Cardiac muscle cell (in vitro differentiated cells and primary cell): ENCODE measurements at regions not wholly inside any gene's neighbourhood (a gene's known extent, or its start where the extent isn't known, plus 50 kb on each side); places are given as distances from the start of the nearest gene placed in this dataset.

ENCODE experiments used
- DNase-seq, 2 donors: peaks; one replicate each; pipeline versions ENCODE4 v3.0.0 to v3.0.0-alpha.2; 2010 to 2017; ENCODE audit warnings: low read depth in 1 of 2, low spot score in 1 of 2
- H3K27ac ChIP-seq: fragments of 200-600 bp; sonication (generic); 2 replicates; pipeline ENCODE4 v1.5.1; 2016
- H3K27me3 ChIP-seq: fragments of 200-600 bp; sonication (generic); 2 replicates; pipeline ENCODE4 v1.6.0; 2016; ENCODE audit warnings: control low read depth
- H3K36me3 ChIP-seq: fragments of 200-600 bp; sonication (generic); 2 replicates; pipeline ENCODE4 v1.5.1; 2016; ENCODE audit warnings: control low read depth
- H3K4me1 ChIP-seq: fragments of 200-600 bp; sonication (generic); 2 replicates; pipeline ENCODE4 v1.8.1; 2017; ENCODE audit warnings: low read depth, mild to moderate bottlenecking, mixed run types
- H3K4me3 ChIP-seq: fragments of 200-600 bp; sonication (generic); 2 replicates; pipeline ENCODE4 v1.5.1; 2016; ENCODE audit warnings: mild to moderate bottlenecking
- H3K9me3 ChIP-seq: fragments of 200-600 bp; sonication (generic); 2 replicates; pipeline ENCODE4 v1.5.1; 2017; ENCODE audit warnings: low read depth, mild to moderate bottlenecking, control low read depth
- TF ChIP-seq, protein P1 (sequence below): IDR thresholded peaks from 2 replicates; pipeline ENCODE4 v1.5.1; 2012; ENCODE audit warnings: low read depth, mild to moderate bottlenecking, low read length

DNA sequence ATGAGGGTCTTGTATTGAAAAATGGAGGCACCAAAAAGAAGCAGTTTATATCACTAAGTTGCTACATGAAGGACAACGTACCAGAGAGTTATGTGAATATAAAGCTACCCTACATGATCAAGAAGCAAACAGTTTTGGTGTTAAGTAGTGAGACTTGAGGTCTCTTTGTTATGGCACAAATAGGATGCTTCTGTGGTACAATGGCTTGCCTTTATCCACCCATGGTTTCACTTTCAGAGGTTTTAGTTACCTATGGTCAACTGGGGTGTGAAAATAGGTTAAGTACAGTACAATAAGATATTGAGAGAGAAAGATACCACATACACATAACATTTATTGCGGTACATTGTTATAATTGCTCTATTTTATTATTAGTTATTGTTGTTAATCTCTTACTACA lies 229.2 kb upstream of the SLIT2 start:
- Histone ChIP-seq H3K27ac (no peak overlapping the region), H3K9me3 (no peaks in the 10 kb centered on the region), H3K27me3 (no peaks in the 10 kb centered on the region), H3K36me3 (no peaks in the 10 kb centered on the region), H3K4me3 (no peak overlapping the region), H3K4me1 (no peaks in the 10 kb centered on the region)
- DNase-seq: no peak
- TF ChIP-seq, protein P1, sequence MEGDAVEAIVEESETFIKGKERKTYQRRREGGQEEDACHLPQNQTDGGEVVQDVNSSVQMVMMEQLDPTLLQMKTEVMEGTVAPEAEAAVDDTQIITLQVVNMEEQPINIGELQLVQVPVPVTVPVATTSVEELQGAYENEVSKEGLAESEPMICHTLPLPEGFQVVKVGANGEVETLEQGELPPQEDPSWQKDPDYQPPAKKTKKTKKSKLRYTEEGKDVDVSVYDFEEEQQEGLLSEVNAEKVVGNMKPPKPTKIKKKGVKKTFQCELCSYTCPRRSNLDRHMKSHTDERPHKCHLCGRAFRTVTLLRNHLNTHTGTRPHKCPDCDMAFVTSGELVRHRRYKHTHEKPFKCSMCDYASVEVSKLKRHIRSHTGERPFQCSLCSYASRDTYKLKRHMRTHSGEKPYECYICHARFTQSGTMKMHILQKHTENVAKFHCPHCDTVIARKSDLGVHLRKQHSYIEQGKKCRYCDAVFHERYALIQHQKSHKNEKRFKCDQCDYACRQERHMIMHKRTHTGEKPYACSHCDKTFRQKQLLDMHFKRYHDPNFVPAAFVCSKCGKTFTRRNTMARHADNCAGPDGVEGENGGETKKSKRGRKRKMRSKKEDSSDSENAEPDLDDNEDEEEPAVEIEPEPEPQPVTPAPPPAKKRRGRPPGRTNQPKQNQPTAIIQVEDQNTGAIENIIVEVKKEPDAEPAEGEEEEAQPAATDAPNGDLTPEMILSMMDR: no peak

DNA sequence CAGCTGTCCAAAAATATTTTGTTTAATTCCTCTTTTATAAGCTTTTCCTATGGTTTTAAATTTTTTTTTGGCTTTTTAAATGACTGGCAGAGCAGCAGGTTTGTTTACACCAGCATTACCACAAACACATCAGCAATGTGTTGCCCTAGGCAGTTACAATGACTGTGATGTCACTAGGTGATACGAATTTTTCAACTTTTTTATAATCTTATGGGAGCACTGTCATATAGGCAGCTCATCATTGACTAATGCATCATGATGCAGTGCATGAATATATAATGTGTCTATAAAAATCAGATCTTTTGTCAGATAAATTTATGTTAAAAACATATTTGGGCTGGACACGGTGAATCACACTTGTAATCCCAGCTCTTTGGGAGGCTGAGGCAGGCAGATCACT lies 231.6 kb upstream of the SLIT2 start:
- Histone ChIP-seq H3K27ac (no peak overlapping the region), H3K9me3 (no peaks in the 10 kb centered on the region), H3K4me1 (no peaks in the 10 kb centered on the region), H3K36me3 (no peaks in the 10 kb centered on the region), H3K27me3 (no peaks in the 10 kb centered on the region), H3K4me3 (no peak overlapping the region)
- TF ChIP-seq, protein P1: no peak
- DNase-seq: no peak

DNA sequence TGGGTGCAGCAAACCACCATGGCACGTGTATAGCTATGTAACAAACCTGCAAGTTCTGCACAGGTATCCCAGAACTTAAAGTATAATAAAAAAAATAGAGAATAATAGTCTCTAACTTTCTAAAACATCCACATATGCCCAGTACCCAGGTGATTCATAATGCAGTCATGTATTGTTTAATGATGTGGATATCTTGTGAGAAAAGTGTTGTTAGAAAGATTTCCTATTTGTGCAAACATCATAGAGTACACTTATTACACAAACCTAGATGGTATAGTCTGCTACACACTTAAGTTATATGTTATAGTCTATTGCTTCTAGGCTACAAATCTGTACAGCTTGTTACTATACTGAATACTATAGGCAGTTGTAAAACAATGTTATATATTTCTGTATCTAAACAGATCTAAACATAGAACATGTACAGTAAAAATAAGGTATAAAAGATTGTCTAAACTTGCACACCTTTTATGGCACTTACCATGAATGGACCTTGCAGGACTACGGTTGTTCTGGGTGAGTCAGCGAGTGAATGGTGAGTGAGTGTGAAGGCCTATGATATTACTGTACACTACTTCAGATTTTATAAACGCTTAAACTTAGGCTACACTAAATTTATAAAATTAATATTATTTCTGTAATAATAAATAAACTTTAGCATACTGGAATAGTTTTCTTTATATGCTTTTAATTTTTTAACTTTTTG lies 232.2 kb upstream of the SLIT2 start:
- Histone ChIP-seq H3K27me3 (no peaks in the 10 kb centered on the region), H3K9me3 (no peaks in the 10 kb centered on the region), H3K4me3 (no peak overlapping the region), H3K4me1 (no peaks in the 10 kb centered on the region), H3K36me3 (no peaks in the 10 kb centered on the region), H3K27ac (no peak overlapping the region)
- TF ChIP-seq, protein P1: no peak
- DNase-seq: no peak

DNA sequence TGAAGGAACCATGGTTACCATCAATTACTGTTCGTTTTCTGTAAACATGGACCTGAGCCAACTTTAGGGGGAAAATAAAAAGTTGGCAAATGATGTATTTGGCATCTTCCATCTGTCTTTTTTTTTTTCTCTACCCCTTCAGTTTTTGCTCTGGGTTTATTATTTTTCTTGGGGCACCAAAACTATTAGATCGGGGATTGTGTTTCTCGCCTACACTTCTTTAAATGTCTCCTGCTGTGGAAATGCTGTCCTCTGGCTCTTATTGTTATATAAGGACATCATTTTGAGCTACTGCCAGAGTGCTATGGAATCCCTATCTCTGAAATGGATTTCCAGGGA lies 234.0 kb upstream of the SLIT2 start:
- no peak overlapping the region for H3K27ac ChIP-seq
- H3K4me3 ChIP-seq: no peak overlapping the region
- DNase-seq: peak in 1 of 2 donors; percentile 58
- H3K4me1 ChIP-seq: no peaks in the 10 kb centered on the region
- H3K36me3 ChIP-seq: no peaks in the 10 kb centered on the region
- H3K9me3 ChIP-seq: no peaks in the 10 kb centered on the region
- no peaks in the 10 kb centered on the region for H3K27me3 ChIP-seq
- TF ChIP-seq, protein P1: no peak

DNA sequence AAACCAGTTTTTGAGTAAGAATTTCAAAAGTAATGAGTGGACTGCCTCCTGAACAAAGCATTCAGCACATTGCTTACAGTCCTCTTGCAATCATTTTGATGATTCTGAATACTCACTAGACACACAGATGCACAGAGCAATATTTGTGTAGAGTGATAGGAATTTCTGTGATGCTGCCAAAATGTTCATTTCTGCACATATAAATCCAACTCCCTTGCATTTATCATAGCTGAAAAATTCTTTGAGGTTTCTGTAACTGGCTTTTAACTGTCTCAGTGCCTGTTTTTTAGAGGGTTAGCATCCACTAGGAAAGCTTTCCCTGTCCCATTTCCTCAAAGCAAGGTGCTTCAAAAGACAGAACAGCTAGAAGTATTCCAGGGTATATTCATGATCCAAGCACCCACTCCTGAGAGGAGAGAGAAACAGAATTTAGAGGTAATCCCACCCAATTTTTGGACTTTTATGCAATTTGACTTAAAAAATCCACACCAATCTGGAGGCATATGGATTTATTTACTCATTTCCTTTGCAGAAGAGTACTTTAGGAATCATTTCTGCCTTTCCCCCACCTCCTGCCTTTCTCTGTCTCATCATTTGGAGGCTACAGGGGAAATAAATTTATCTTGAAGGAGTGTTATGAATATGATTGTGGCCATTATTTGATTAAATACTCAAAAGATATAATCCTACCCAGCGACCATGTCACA lies 234.5 kb upstream of the SLIT2 start:
- Histone ChIP-seq H3K4me1 (no peaks in the 10 kb centered on the region), H3K9me3 (no peaks in the 10 kb centered on the region), H3K27ac (no peak overlapping the region), H3K4me3 (no peak overlapping the region), H3K36me3 (no peaks in the 10 kb centered on the region), H3K27me3 (no peaks in the 10 kb centered on the region)
- TF ChIP-seq, protein P1: no peak
- DNase-seq: peak in 1 of 2 donors; percentile 89
